Stimulated activated CD8-positive, alpha-beta memory T cell treated with anti-CD3 and anti-CD28 coated beads, Interleukin-4, amount 100 ng/mL, for 48 hours (primary cell): ENCODE measurements at regions not wholly inside any gene's neighbourhood (a gene's known extent, or its start where the extent isn't known, plus 50 kb on each side); places are given as distances from the start of the nearest gene placed in this dataset.

Source experiments
- DNase-seq: peaks from one replicate; pipeline ENCODE4 v3.0.0-alpha.2; 2020

GRCh38 chr9:134502809-134503211, 138.8 kb upstream of the COL5A1 start:
- DNase-seq = no peak

GRCh38 chr9:134503301-134504105, 138.1 kb upstream of the COL5A1 start:
- DNase-seq = no peak

- DNase-seq = no peak
Observed at GRCh38 chr9:134504106-134504385, 137.6 kb upstream of the COL5A1 start.

GRCh38 chr9:134505032-134505431, 136.6 kb upstream of the COL5A1 start:
- DNase-seq = no peak

- no peak for DNase-seq
Observed at GRCh38 chr9:134509281-134509680, 132.3 kb upstream of the COL5A1 start.

GRCh38 chr9:134509817-134510216, 131.8 kb upstream of the COL5A1 start:
- no peak for DNase-seq

- no peak for DNase-seq
Observed at GRCh38 chr9:134514503-134514902, 127.1 kb upstream of the COL5A1 start.

GRCh38 chr9:134515026-134515821, 126.4 kb upstream of the COL5A1 start:
- DNase-seq = no peak

GRCh38 chr9:134516464-134516863, 125.1 kb upstream of the COL5A1 start:
- DNase-seq = no peak

GRCh38 chr9:134517069-134517680, 124.4 kb upstream of the COL5A1 start:
- no peak for DNase-seq

- no peak for DNase-seq
Observed at GRCh38 chr9:134518004-134518606, 123.5 kb upstream of the COL5A1 start.

GRCh38 chr9:134519375-134520070, 122.1 kb upstream of the COL5A1 start:
- no peak for DNase-seq

GRCh38 chr9:134521817-134522501, 119.6 kb upstream of the COL5A1 start:
- no peak for DNase-seq

- no peak for DNase-seq
Observed at GRCh38 chr9:134522502-134522848, 119.1 kb upstream of the COL5A1 start.

- no peak for DNase-seq
Observed at GRCh38 chr9:134522976-134523375, 118.6 kb upstream of the COL5A1 start.

- DNase-seq = no peak
Observed at GRCh38 chr9:134525070-134525815, 116.4 kb upstream of the COL5A1 start.

- no peak for DNase-seq
Observed at GRCh38 chr9:134525841-134526583, 115.6 kb upstream of the COL5A1 start.

GRCh38 chr9:134526584-134527477, 114.8 kb upstream of the COL5A1 start:
- no peak for DNase-seq

GRCh38 chr9:134530724-134531123, 110.9 kb upstream of the COL5A1 start:
- no peak for DNase-seq
